ENCODE measurements at regions not wholly inside any gene's neighbourhood (a gene's known extent, or its start where the extent isn't known, plus 50 kb on each side); places are given as distances from the start of the nearest gene placed in this dataset.

DNA sequence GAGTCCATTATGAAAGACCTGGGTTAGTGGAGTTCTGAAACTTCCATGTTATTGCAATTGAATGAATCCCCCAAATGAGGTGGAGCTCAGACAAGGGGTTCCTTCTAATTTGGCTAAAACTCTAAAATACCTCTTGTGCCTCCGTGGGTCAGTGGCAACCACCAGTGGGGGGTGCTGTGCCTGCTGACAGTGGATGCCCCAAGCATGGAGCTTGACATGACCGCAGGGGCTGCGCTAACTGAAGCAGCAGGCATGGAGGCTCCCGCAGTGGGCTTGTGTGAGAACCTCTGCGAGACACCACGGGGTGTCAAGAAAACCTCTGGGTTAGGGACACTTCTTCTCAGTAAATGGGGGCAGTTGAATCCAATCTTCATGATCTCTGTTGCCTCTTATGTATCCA, 200.5 kb downstream of the DRD1 start:
- no peaks in the 10 kb centered on the region for H3K9me3 ChIP-seq
- H3K4me1 Mint-ChIP-seq (ENCODE audit: low read depth, unreplicated experiment) = no peaks in the 10 kb centered on the region
- no peak for DNase-seq
- no peaks in the 10 kb centered on the region for H3K4me1 ChIP-seq
- TF ChIP-seq, protein P1, sequence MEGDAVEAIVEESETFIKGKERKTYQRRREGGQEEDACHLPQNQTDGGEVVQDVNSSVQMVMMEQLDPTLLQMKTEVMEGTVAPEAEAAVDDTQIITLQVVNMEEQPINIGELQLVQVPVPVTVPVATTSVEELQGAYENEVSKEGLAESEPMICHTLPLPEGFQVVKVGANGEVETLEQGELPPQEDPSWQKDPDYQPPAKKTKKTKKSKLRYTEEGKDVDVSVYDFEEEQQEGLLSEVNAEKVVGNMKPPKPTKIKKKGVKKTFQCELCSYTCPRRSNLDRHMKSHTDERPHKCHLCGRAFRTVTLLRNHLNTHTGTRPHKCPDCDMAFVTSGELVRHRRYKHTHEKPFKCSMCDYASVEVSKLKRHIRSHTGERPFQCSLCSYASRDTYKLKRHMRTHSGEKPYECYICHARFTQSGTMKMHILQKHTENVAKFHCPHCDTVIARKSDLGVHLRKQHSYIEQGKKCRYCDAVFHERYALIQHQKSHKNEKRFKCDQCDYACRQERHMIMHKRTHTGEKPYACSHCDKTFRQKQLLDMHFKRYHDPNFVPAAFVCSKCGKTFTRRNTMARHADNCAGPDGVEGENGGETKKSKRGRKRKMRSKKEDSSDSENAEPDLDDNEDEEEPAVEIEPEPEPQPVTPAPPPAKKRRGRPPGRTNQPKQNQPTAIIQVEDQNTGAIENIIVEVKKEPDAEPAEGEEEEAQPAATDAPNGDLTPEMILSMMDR (IDR thresholded peaks at IDR 0.05; ENCODE audit: insufficient read depth in 1 of 2, low read depth in 1 of 2, low read length in 1 of 2, severe bottlenecking in 1 of 2, unreplicated experiment in 1 of 2) = no peak
- ChIA-PET POLR2A (no interaction called here), CTCF (no interaction called here)
- H3K27me3 Mint-ChIP-seq (ENCODE audit: insufficient read depth, unreplicated experiment) = no peaks in the 10 kb centered on the region
- no peaks in the 10 kb centered on the region for H3K27me3 ChIP-seq (replicated peaks; ENCODE audit: control insufficient read depth, insufficient read depth, low read length)
- no peaks in the 10 kb centered on the region for H3K9me3 Mint-ChIP-seq (ENCODE audit: unreplicated experiment)
- no peak overlapping the region for H3K27ac Mint-ChIP-seq (ENCODE audit: unreplicated experiment)
- no peaks in the 10 kb centered on the region for H3K36me3 ChIP-seq (ENCODE audit: control insufficient read depth, insufficient read depth, low read length)
- no peak overlapping the region for H3K4me3 Mint-ChIP-seq (ENCODE audit: unreplicated experiment)
- H3K36me3 Mint-ChIP-seq (ENCODE audit: insufficient read depth, unreplicated experiment) = no peaks in the 10 kb centered on the region
- intact Hi-C loops (cut with micrococcal nuclease; ENCODE audit: unreplicated experiment) = no loop called here
- BruUV-seq (replicated peaks) = no TSS peak
- no peak overlapping the region for H3K4me3 ChIP-seq (ENCODE audit: low read depth, low read length)

DNA sequence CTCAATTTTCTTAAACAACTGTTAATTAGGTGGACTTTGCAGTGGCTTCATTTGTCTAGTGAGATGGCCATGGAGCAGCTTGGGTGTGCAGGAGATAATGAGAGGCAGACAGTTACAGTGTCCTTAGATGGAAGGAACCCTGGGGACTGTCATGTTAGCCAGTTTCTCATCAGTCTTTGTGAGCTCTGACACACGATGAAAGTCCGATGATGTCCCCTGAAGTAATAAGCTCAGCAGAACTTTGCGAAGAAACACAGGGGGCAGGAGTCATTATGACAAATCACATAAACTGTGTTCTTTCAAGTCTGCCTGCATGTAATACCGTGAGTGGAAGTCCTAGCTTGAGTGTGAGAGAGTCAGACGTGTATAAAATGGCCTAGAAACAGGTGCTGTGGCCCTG, 201.8 kb downstream of the DRD1 start:
- TF ChIP-seq, protein P1 (IDR thresholded peaks at IDR 0.05; ENCODE audit: insufficient read depth in 1 of 2, low read depth in 1 of 2, low read length in 1 of 2, severe bottlenecking in 1 of 2, unreplicated experiment in 1 of 2) = no peak
- POLR2A ChIA-PET = no interaction called here
- no peak overlapping the region for H3K4me3 ChIP-seq (ENCODE audit: low read depth, low read length)
- no peaks in the 10 kb centered on the region for H3K36me3 ChIP-seq (ENCODE audit: control insufficient read depth, insufficient read depth, low read length)
- Mint-ChIP-seq H3K4me1 (ENCODE audit: low read depth, unreplicated experiment) (no peaks in the 10 kb centered on the region), H3K27ac (ENCODE audit: unreplicated experiment) (no peak overlapping the region), H3K4me3 (ENCODE audit: unreplicated experiment) (no peak overlapping the region), H3K27me3 (ENCODE audit: insufficient read depth, unreplicated experiment) (no peaks in the 10 kb centered on the region), H3K36me3 (ENCODE audit: insufficient read depth, unreplicated experiment) (no peaks in the 10 kb centered on the region), H3K9me3 (ENCODE audit: unreplicated experiment) (no peaks in the 10 kb centered on the region)
- BruUV-seq (replicated peaks) = no TSS peak
- intact Hi-C loops (cut with micrococcal nuclease; ENCODE audit: unreplicated experiment) = no loop called here
- H3K9me3 ChIP-seq = no peaks in the 10 kb centered on the region
- H3K4me1 ChIP-seq = no peaks in the 10 kb centered on the region
- DNase-seq = no peak
- no peaks in the 10 kb centered on the region for H3K27me3 ChIP-seq (replicated peaks; ENCODE audit: control insufficient read depth, insufficient read depth, low read length)
- CTCF ChIA-PET = no interaction called here

DNA sequence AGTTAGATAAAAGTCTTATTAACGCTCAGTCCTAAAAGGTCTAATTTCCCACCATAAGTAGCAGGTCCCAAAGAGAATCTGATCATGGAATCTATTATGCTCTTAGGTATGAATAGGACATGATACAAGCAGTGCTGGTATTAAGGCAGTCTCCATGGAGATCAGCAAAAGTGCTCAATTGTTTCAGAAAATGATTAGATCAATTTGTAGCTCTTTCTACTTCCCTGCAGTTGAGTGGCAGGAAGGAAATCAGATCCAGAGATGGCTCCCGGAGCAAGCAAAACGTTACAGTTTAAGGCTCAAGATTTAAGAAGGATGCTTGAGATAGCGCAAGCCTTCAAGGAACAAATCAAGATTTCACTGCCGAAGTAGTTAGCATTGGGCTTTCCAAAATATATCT, 205.7 kb downstream of the DRD1 start:
- no peak overlapping the region for H3K4me3 Mint-ChIP-seq (ENCODE audit: unreplicated experiment)
- H3K36me3 ChIP-seq (ENCODE audit: control insufficient read depth, insufficient read depth, low read length) = no peaks in the 10 kb centered on the region
- H3K9me3 ChIP-seq = no peaks in the 10 kb centered on the region
- no peaks in the 10 kb centered on the region; the same call in 1 of the 2 replicates for H3K4me1 ChIP-seq
- no peaks in the 10 kb centered on the region for H3K4me1 Mint-ChIP-seq (ENCODE audit: low read depth, unreplicated experiment)
- intact Hi-C loops (cut with micrococcal nuclease; ENCODE audit: unreplicated experiment) = no loop called here
- BruUV-seq (replicated peaks) = no TSS peak
- ChIA-PET POLR2A (no interaction called here), CTCF (no interaction called here)
- H3K4me3 ChIP-seq (ENCODE audit: low read depth, low read length) = no peak overlapping the region
- H3K27me3 ChIP-seq (replicated peaks; ENCODE audit: control insufficient read depth, insufficient read depth, low read length) = no peaks in the 10 kb centered on the region
- DNase-seq = no peak
- no peaks in the 10 kb centered on the region for H3K36me3 Mint-ChIP-seq (ENCODE audit: insufficient read depth, unreplicated experiment)
- TF ChIP-seq, protein P1 (IDR thresholded peaks at IDR 0.05; ENCODE audit: insufficient read depth in 1 of 2, low read depth in 1 of 2, low read length in 1 of 2, severe bottlenecking in 1 of 2, unreplicated experiment in 1 of 2) = no peak
- peaks cover 3% of the 10 kb centered on the region for H3K27me3 Mint-ChIP-seq (ENCODE audit: insufficient read depth, unreplicated experiment)
- H3K9me3 Mint-ChIP-seq (ENCODE audit: unreplicated experiment) = no peaks in the 10 kb centered on the region
- H3K27ac Mint-ChIP-seq (ENCODE audit: unreplicated experiment) = no peak overlapping the region
